ENCODE measurements at regions not wholly inside any gene's neighbourhood (a gene's known extent, or its start where the extent isn't known, plus 50 kb on each side); places are given as distances from the start of the nearest gene placed in this dataset.
"Not testable (repeated sequence)": the region's sequence is repeated elsewhere in the genome, so short reads cannot be mapped to it uniquely, and the experiment has no call there.

DNA sequence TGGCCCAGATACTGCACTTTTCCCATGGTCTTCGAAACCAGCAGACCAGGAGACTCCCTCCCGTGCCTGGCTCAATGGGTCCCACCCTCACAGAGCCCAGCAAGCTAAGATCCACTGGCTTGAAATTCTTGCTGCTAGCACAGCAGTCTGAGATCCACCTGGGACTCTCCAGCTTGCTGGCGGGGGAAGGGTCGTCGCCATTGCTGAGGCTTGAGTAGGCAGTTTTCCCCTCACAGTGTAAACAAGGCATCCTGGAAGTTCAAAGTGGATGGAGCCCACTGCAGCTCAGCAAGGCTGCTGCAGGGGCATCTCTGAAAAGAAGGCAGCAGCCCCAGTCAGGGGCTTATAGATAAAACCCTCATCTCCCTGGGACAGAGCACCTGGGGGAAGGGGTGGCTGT lies 255.6 kb upstream of the MAGEB18 start:
- POLR2A ChIA-PET (ENCODE audit: partially characterized antibody); H3K14ac ChIP-seq (ENCODE audit: insufficient read length); H4K8ac ChIP-seq (ENCODE audit: extremely low read depth, insufficient read depth, low read length); FAIRE-seq; H2BK15ac ChIP-seq (ENCODE audit: low read length); H4K20me1 ChIP-seq (replicated peaks in 1 of 2; ENCODE audit: control insufficient read depth in 1 of 2, insufficient read depth in 2 of 2, low read length in 2 of 2); H3K4me2 ChIP-seq (ENCODE audit: insufficient read depth in 1 of 2, low read depth in 2 of 2, low read length in 2 of 2); DNase-seq (ENCODE audit: low read depth in 1 of 2, low spot score in 2 of 2); H4K5ac ChIP-seq (ENCODE audit: insufficient read length, low read depth, low read length); H3K79me2 ChIP-seq (ENCODE audit: control insufficient read depth in 1 of 2, insufficient read depth in 2 of 2, low read length in 2 of 2); H3K4me3 ChIP-seq (ENCODE audit: extremely low read depth in 1 of 4, insufficient read depth in 2 of 4, low read depth in 3 of 4, low read length in 4 of 4); H3K9ac ChIP-seq (replicated peaks in 1 of 4; ENCODE audit: extremely low read depth in 1 of 4, low read depth in 3 of 4, low read length in 3 of 4); H3K23ac ChIP-seq (ENCODE audit: insufficient read length); H2AK5ac ChIP-seq (ENCODE audit: low read depth, low read length); CTCF ChIA-PET (ENCODE audit: partially characterized antibody); H2BK12ac ChIP-seq (ENCODE audit: low read depth, low read length); H2BK5ac ChIP-seq (ENCODE audit: low read depth, low read length); H3K4ac ChIP-seq (replicated peaks; ENCODE audit: insufficient read length, low read depth, low read length); H4K91ac ChIP-seq (replicated peaks; ENCODE audit: insufficient read length, low read length); H3K23me2 ChIP-seq (ENCODE audit: low read depth, low read length); H3K4me1 ChIP-seq (replicated peaks in 1 of 4; ENCODE audit: control insufficient read depth in 3 of 4, insufficient read depth in 4 of 4, low read length in 3 of 4); H2BK20ac ChIP-seq (ENCODE audit: low read length); H3K9me3 ChIP-seq (ENCODE audit: insufficient read depth in 2 of 2, low read depth in 1 of 2, low read length in 1 of 2); H2AFZ ChIP-seq (ENCODE audit: low read length); H3K18ac ChIP-seq (ENCODE audit: extremely low read depth, low read length); H2BK120ac ChIP-seq (replicated peaks; ENCODE audit: low read depth, low read length); H3K56ac ChIP-seq (replicated peaks; ENCODE audit: insufficient read length, low read depth, low read length); H3K36me3 ChIP-seq (ENCODE audit: control insufficient read depth in 2 of 4, insufficient read depth in 4 of 4, low read length in 3 of 4); H3K27me3 ChIP-seq (replicated peaks in 1 of 4; ENCODE audit: control insufficient read depth in 3 of 4, extremely low read depth in 1 of 4, insufficient read depth in 3 of 4, low read length in 3 of 4); H3K79me1 ChIP-seq (ENCODE audit: low read depth, low read length); H3K27ac ChIP-seq (ENCODE audit: low read depth, low read length): not testable (repeated sequence)
- TF ChIP-seq YY1 (IDR thresholded peaks at IDR 0.05; ENCODE audit: low read depth, low read length) = 0 out of 2 replicates have a peak, but pooled peaks have one; percentile 9
- 100% methylated on average over 1 of the region's 5 CpGs; no CpG with 5 or more reads in 1 of the 2 experiments for WGBS, 2 experiments (ENCODE audit: extremely low coverage in 1 of 2, insufficient coverage in 1 of 2, insufficient read length in 1 of 2, insufficient replicate concordance in 2 of 2, low coverage in 1 of 2, low lambda C conversion rate in 2 of 2, missing lambda C conversion rate in 1 of 2)
